LoVo (cell line): ENCODE measurements at regions not wholly inside any gene's neighbourhood (a gene's known extent, or its start where the extent isn't known, plus 50 kb on each side); places are given as distances from the start of the nearest gene placed in this dataset.

Experiments used
- DNase-seq: peaks from one replicate; pipeline ENCODE4 v3.0.0-alpha.2; 2016; ENCODE audit warnings: low spot score

GRCh38 chr9:19511694-19512093 lies 102.9 kb downstream of the ACER2 start:
- DNase-seq: no peak

DNA sequence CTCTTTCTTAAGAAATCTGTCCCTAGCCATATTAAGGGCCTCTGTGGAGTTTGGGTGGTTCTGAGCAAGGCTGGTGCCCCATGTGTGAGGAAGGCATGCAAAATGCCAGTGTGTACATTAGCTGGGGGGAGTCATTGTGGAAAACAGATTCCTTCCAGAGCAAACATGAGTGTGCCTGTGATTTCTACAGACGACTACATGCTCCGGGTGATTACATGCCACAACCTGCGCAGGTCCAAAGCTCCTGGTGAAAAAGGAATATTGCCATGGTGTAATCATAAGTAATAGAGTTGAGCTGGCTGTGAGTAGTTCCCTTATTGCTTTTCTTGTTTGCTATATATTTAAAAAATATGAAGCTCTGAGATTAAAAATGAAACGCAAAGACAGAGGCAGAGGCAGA lies 102.1 kb downstream of the ACER2 start:
- DNase-seq: no peak
